Neuronal stem cell (in vitro differentiated cells): ENCODE measurements at regions not wholly inside any gene's neighbourhood (a gene's known extent, or its start where the extent isn't known, plus 50 kb on each side); places are given as distances from the start of the nearest gene placed in this dataset.
"Not testable (repeated sequence)": the region's sequence is repeated elsewhere in the genome, so short reads cannot be mapped to it uniquely, and the experiment has no call there.

ENCODE experiments used
- DNase-seq: peaks from one replicate; pipeline ENCODE4 v3.0.0-alpha.2; 2013; ENCODE audit warnings: low spot score
- H2AFZ ChIP-seq: one replicate; pipeline ENCODE4 v1.6.1; 2013; ENCODE audit warnings: mild to moderate bottlenecking, low read length, inconsistent platforms
- H2AK5ac ChIP-seq: 2 replicates; pipeline ENCODE4 v1.6.1; 2013; ENCODE audit warnings: low read depth, mild to moderate bottlenecking, inconsistent platforms, low read length, moderate library complexity, mixed read lengths
- H2BK120ac ChIP-seq: 2 replicates; pipeline ENCODE4 v1.6.1; 2013; ENCODE audit warnings: low read depth, mild to moderate bottlenecking, inconsistent platforms, low read length, moderate library complexity, mixed read lengths
- H2BK12ac ChIP-seq: one replicate; pipeline ENCODE4 v1.6.1; 2013; ENCODE audit warnings: low read length, inconsistent platforms
- H2BK15ac ChIP-seq: 2 replicates; pipeline ENCODE4 v1.6.1; 2013; ENCODE audit warnings: mild to moderate bottlenecking, low read length, inconsistent platforms, mixed read lengths
- H2BK5ac ChIP-seq: one replicate; pipeline ENCODE4 v1.6.1; 2013; ENCODE audit warnings: inconsistent platforms, mild to moderate bottlenecking, low read length, moderate library complexity
- H3K14ac ChIP-seq: one replicate; pipeline ENCODE4 v1.6.1; 2013; ENCODE audit warnings: low read length, inconsistent platforms
- H3K18ac ChIP-seq: 2 replicates; pipeline ENCODE4 v1.6.1; 2013; ENCODE audit warnings: low read length, inconsistent platforms
- H3K23ac ChIP-seq: 2 replicates; pipeline ENCODE4 v1.6.1; 2013; ENCODE audit warnings: low read depth, mild to moderate bottlenecking, mixed read lengths, low read length, inconsistent platforms; ENCODE audit not compliant: poor library complexity
- H3K27ac ChIP-seq: replicated peaks from 3 replicates; pipeline ENCODE4 v1.5.1; 2013; ENCODE audit warnings: low read length, inconsistent platforms
- H3K27me3 ChIP-seq, 3 experiments: 2 replicates each; pipeline ENCODE4 v1.6.1; 2013; ENCODE audit warnings: low read length in 3 of 3, mild to moderate bottlenecking in 2 of 3, inconsistent platforms in 1 of 3, low read depth in 1 of 3, mixed read lengths in 1 of 3, moderate library complexity in 1 of 3; ENCODE audit not compliant: control insufficient read depth in 3 of 3, insufficient read depth in 3 of 3
- H3K36me3 ChIP-seq, 2 donors: replicated peaks in 1 of 2; 2 replicates each; pipeline ENCODE4 v1.6.1; 2013; ENCODE audit warnings: low read length in 2 of 2; ENCODE audit not compliant: control insufficient read depth in 2 of 2, insufficient read depth in 2 of 2
- H3K4ac ChIP-seq: 2 replicates; pipeline ENCODE4 v1.6.1; 2013; ENCODE audit warnings: inconsistent platforms, mild to moderate bottlenecking, low read length, moderate library complexity
- H3K4me1 ChIP-seq, 2 donors: 1 replicate in 1 of 2; 2 replicates in 1 of 2; pipeline ENCODE4 v1.6.1; 2013; ENCODE audit warnings: low read length in 2 of 2, low read depth in 1 of 2; ENCODE audit not compliant: control insufficient read depth in 2 of 2, insufficient read depth in 1 of 2
- H3K4me2 ChIP-seq: one replicate; pipeline ENCODE4 v1.6.1; 2013; ENCODE audit warnings: mild to moderate bottlenecking, low read length, inconsistent platforms; ENCODE audit not compliant: insufficient read depth, poor library complexity, severe bottlenecking
- H3K4me3 ChIP-seq, 2 donors: 2 replicates each; pipeline ENCODE4 v1.5.1; 2013; ENCODE audit warnings: low read length in 2 of 2, mild to moderate bottlenecking in 2 of 2, inconsistent platforms in 1 of 2, moderate library complexity in 1 of 2
- H3K79me1 ChIP-seq: one replicate; pipeline ENCODE4 v1.6.1; 2013; ENCODE audit warnings: low read depth, mild to moderate bottlenecking, inconsistent platforms, low read length, moderate library complexity
- H3K9ac ChIP-seq: one replicate; pipeline ENCODE4 v1.6.1; 2013; ENCODE audit warnings: mild to moderate bottlenecking, low read depth, low read length, inconsistent platforms; ENCODE audit not compliant: poor library complexity
- H3K9me3 ChIP-seq, 2 donors: replicated peaks in 1 of 2; 2 replicates each; pipeline versions ENCODE3 to v1.6.1; 2013; ENCODE audit warnings: low read length in 2 of 2, mild to moderate bottlenecking in 2 of 2, inconsistent platforms in 1 of 2, low read depth in 1 of 2, mixed read lengths in 1 of 2, moderate library complexity in 1 of 2; ENCODE audit not compliant: control insufficient read depth in 2 of 2, insufficient read depth in 1 of 2
- H4K8ac ChIP-seq: one replicate; pipeline ENCODE4 v1.6.1; 2013; ENCODE audit warnings: low read depth, mild to moderate bottlenecking, inconsistent platforms, low read length, moderate library complexity
- H4K91ac ChIP-seq: one replicate; pipeline ENCODE4 v1.6.1; 2013; ENCODE audit warnings: low read length, low read depth, mild to moderate bottlenecking, inconsistent platforms; ENCODE audit not compliant: poor library complexity
- WGBS, 2 donors: extraction: QIAGEN DNeasy Blood & Tissue Kit; methylation state at CpG; one replicate each; pipeline ENCODE4 v1.1.7; 2013; ENCODE audit warnings: missing lambda C conversion rate in 2 of 2, mixed read lengths in 1 of 2; ENCODE audit not compliant: insufficient read length in 2 of 2, insufficient replicate concordance in 1 of 2; ENCODE audit errors: extremely low coverage in 2 of 2; 5-methylcytosine and 5-hydroxymethylcytosine counted together

- H3K4ac ChIP-seq, H4K91ac ChIP-seq, H3K4me2 ChIP-seq, H2AFZ ChIP-seq, H3K79me1 ChIP-seq, H2BK15ac ChIP-seq, H2AK5ac ChIP-seq, H3K36me3 ChIP-seq, H3K18ac ChIP-seq, H4K8ac ChIP-seq, H2BK120ac ChIP-seq, H3K27me3 ChIP-seq, H3K9me3 ChIP-seq, H3K4me1 ChIP-seq, DNase-seq, H2BK5ac ChIP-seq, H3K23ac ChIP-seq, H3K9ac ChIP-seq, H3K27ac ChIP-seq, H2BK12ac ChIP-seq, H3K4me3 ChIP-seq, H3K14ac ChIP-seq: not testable (repeated sequence)
- no CpG with 5 or more reads among the region's 14 CpGs for WGBS, 2 donors
These were observed 121.8 kb upstream of the DRD5 start for GRCh38 chr4:9659678-9660077.

GRCh38 chr4:9660955-9661354 lies 120.5 kb upstream of the DRD5 start:
- H3K9ac ChIP-seq, H2BK120ac ChIP-seq, H3K79me1 ChIP-seq, H2AK5ac ChIP-seq, H4K91ac ChIP-seq, H3K27ac ChIP-seq, H2BK5ac ChIP-seq, H3K4me1 ChIP-seq, H2AFZ ChIP-seq, H4K8ac ChIP-seq, H2BK12ac ChIP-seq, H3K4ac ChIP-seq, H3K14ac ChIP-seq, H3K36me3 ChIP-seq, DNase-seq, H3K9me3 ChIP-seq, H3K18ac ChIP-seq, H3K4me2 ChIP-seq, H3K4me3 ChIP-seq, H3K23ac ChIP-seq, H3K27me3 ChIP-seq, H2BK15ac ChIP-seq: not testable (repeated sequence)
- WGBS, 2 donors = no CpG with 5 or more reads among the region's 4 CpGs

GRCh38 chr4:9670725-9671124 lies 110.7 kb upstream of the DRD5 start:
- H2BK120ac ChIP-seq, H3K14ac ChIP-seq, H3K4me2 ChIP-seq, H3K4ac ChIP-seq, H3K4me1 ChIP-seq, H4K8ac ChIP-seq, H2AFZ ChIP-seq, H3K18ac ChIP-seq, H3K27me3 ChIP-seq, H3K36me3 ChIP-seq, H2BK15ac ChIP-seq, H4K91ac ChIP-seq, H3K27ac ChIP-seq, H3K23ac ChIP-seq, H3K9ac ChIP-seq, DNase-seq, H2AK5ac ChIP-seq, H3K4me3 ChIP-seq, H3K79me1 ChIP-seq, H2BK5ac ChIP-seq, H3K9me3 ChIP-seq, H2BK12ac ChIP-seq: not testable (repeated sequence)
- WGBS, 2 donors = no CpG with 5 or more reads among the region's 11 CpGs

- H2BK15ac ChIP-seq = not testable (repeated sequence)
These were observed 104.1 kb upstream of the DRD5 start for GRCh38 chr4:9677357-9677756.

More at GRCh38 chr4:9677357-9677756, 104.1 kb upstream of the DRD5 start:
- H3K27me3 ChIP-seq, H3K4me1 ChIP-seq, H2AFZ ChIP-seq, H3K4me2 ChIP-seq, H3K27ac ChIP-seq, H2BK120ac ChIP-seq, H3K9ac ChIP-seq, H3K23ac ChIP-seq, H3K36me3 ChIP-seq, DNase-seq, H4K91ac ChIP-seq, H3K4ac ChIP-seq, H3K18ac ChIP-seq, H4K8ac ChIP-seq, H3K4me3 ChIP-seq, H3K14ac ChIP-seq, H2AK5ac ChIP-seq, H3K79me1 ChIP-seq, H3K9me3 ChIP-seq, H2BK12ac ChIP-seq, H2BK5ac ChIP-seq: not testable (repeated sequence)
- no CpG with 5 or more reads among the region's 10 CpGs for WGBS, 2 donors
